Stimulated activated CD4-positive, alpha-beta T cell treated with anti-CD3 and anti-CD28 coated beads, TNF-alpha, amount 100 ng/mL, for 24 hours (primary cell): ENCODE measurements at regions not wholly inside any gene's neighbourhood (a gene's known extent, or its start where the extent isn't known, plus 50 kb on each side); places are given as distances from the start of the nearest gene placed in this dataset.

Source experiments
- DNase-seq, 3 experiments: peaks; one replicate each; pipeline ENCODE4 v3.0.0-alpha.2; 2020; ENCODE audit warnings: low read depth in 3 of 3

GRCh38 chr17:77867308-77867781 lies 91.2 kb upstream of the TNRC6C start:
- DNase-seq, result no peak

DNA sequence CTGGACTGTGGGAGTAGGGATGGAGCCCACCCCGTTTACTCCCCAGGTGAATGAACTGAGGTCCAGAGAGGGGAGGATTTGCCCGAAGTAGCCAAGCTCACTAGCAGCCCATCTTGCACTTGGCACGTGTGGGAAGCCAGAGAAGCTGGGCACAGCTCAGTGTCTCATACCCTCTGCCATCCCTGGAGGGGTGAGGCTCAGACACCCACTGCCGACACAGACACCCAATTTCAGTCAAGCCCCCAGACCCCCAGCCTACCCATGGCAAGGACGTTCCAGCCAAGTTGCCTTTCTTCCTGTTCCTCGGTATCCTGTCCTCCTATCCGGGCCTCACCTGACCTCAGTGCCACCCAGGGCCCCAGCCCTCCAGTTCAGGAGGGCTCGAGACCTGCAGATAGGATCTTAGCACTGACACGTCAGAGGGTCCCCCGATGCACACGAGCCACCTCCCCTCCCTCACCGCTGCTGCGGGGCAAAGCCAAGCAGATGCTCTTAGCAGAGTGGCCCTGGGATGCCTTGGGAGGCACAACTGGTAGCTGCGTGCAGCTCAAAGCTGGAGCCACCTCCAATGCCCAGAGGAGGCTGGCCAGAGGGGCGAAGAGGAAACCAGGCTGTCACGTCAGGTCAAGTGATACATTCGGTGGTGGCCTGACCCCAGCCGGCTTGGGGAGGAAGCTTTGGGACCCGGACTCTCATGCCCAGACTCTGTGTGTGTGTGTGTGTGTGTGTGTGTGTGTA lies 90.4 kb upstream of the TNRC6C start:
- DNase-seq, result no peak

DNA sequence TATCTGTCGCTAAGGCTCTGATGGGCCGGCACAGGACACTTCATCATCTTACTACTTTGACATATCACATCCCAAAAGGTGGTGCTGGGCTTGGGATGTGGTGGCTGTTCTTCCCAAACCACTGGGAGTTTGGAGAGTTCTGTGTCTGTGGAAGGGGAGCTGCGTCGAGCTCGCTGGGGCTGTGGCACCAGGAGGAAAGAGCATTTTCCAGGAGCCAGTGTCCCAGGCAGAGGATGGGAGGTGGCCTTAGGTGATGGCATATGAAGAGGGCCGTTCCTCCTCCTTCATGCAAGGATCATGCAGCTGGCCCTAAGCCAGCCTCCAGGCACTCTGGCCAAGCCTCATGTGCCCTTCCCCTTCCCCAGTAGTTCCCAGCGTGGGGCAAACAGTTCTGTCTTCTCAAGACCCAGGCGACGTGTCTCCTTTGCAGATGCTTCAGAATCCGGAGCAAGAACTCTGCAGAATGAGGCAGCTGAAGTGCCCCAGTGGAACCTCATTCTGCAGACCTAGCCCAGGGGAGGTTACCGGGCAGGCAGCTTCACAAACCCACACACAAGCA lies 89.4 kb upstream of the TNRC6C start:
- DNase-seq, result no peak

GRCh38 chr17:77869665-77870132 lies 88.8 kb upstream of the TNRC6C start:
- DNase-seq, result no peak

GRCh38 chr17:77872199-77872598 lies 86.3 kb upstream of the TNRC6C start:
- DNase-seq, result no peak

GRCh38 chr17:77872714-77873499 lies 85.6 kb upstream of the TNRC6C start:
- no peak for DNase-seq

- no peak for DNase-seq
Observed at GRCh38 chr17:77873500-77874302, 84.8 kb upstream of the TNRC6C start.

DNA sequence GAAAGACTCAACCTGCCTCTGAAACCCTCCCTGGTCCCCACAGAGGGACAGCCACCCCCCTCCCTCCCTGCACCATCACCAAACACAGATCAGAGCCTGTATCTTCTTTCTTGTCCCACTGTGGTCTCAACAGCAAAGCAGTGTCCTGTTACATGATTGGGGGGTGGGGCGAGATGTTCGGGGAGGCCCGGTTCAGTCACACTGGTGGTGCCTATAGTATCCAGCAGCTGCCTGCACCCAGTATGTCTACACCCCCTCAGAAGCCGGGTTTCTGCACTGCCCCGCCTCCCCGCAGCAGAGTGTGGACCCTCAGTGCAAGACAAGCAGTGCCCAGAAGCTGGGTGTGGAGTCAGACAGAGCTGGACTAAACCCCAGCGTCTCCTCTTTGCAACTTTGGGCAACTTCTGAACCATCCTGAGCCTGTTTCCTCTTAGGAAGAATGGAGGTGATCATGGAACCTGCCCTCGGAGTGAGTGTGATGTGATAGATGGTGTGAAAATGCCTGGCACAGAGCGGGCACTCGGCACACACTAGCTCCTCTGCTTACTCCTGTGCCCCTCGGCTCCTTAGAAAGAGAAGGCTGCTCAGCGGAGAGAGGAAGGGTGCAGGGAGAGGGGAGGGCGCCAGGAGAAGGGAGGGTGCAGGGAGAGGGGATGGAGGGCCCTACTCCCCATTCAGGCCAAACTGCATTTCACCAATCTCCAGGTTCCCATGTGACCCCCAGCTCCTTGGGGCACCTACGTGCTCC lies 84.0 kb upstream of the TNRC6C start:
- no peak for DNase-seq

DNA sequence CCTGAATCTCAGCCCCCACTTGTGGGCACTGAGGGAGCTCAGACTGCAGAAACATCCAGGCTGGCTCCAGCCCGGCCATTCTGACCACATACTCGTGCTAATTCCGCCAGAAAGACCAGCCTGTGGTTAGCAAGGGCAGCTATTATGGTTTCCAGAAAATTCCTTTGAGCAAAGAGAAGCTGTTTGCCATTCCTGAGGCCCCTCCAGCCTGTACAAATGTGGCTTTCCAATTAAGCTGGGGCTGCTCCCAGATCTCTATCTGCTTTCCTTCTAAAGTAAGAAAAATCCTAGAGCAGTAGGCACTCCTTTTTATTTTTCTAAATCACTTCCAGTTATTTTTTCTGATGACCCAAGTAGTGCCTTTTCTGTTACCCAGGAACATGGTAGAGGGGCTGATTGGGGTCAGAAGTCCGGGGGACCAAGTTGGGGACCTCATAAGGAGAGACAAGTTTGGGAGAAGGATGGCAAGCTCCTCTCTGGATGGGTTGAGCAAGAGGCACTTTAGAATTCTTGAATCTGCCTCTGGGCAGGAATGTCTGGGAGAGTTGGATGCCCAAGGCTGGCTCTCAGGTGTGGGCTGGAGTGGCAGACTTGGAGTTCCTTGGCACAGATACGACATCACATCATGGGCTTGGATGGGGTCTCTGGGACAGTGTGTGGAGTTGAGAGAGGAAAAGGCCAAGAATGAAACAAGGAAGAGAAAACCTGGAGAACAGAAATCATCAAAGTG lies 83.3 kb upstream of the TNRC6C start:
- DNase-seq, result no peak

- DNase-seq, result no peak
Observed at GRCh38 chr17:77875881-77876509, 82.5 kb upstream of the TNRC6C start.

GRCh38 chr17:77877036-77877435 lies 81.5 kb upstream of the TNRC6C start:
- DNase-seq, result no peak

DNA sequence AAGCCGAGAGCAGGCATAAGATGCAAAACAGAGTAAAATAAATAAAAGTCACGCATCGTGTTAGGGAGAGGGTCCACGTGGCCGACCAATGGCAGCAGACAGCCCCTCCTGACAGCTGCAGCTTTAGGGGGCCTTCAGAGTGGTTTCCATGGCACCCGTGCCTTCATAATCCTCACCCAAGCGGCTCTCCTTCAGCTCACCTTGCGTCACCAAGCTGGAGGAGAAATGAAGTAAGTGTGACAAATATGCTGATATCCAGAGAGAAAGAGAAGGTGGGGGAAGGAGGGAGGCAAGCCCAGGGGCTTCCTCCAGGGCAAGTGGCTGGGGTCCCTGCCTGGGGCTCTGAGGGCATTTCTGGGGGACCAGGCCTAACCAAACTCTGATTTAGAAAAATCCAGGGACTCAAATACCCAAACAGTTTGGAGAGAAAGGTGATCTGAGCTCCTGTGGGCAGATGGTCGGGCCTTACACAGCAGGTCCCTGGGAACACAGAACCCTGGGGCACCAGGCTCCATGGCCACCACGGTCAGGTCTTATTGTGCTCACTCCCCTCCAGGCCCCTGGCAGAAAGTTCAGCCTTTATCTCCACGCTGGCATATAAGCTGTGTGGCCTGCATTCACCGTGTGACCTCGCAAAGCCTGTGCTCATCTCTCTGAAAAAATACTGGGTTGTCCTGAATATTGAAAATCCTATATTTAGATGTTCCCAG lies 80.7 kb upstream of the TNRC6C start:
- no peak for DNase-seq

GRCh38 chr17:77879226-77879895 lies 79.1 kb upstream of the TNRC6C start:
- DNase-seq, result no peak

DNA sequence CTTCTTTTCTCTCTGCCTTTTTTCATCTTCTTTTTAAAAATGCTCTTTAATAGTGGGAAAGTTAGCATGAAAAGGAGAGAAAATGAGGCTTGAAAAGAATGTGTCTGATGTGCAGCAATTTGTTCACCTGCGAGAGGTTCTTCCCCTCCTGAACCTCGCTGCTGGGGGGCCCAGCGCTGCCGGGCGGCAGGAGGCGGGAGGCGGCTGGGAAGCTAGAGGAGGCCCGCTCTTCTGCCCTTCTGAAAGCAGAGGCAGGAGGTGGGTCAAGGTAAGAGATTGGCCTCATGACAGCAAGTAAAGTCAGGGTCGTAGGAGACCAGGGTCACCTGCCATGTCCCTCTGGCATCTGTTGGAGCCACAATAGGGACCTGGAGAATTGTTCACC lies 78.6 kb upstream of the TNRC6C start:
- no peak for DNase-seq

DNA sequence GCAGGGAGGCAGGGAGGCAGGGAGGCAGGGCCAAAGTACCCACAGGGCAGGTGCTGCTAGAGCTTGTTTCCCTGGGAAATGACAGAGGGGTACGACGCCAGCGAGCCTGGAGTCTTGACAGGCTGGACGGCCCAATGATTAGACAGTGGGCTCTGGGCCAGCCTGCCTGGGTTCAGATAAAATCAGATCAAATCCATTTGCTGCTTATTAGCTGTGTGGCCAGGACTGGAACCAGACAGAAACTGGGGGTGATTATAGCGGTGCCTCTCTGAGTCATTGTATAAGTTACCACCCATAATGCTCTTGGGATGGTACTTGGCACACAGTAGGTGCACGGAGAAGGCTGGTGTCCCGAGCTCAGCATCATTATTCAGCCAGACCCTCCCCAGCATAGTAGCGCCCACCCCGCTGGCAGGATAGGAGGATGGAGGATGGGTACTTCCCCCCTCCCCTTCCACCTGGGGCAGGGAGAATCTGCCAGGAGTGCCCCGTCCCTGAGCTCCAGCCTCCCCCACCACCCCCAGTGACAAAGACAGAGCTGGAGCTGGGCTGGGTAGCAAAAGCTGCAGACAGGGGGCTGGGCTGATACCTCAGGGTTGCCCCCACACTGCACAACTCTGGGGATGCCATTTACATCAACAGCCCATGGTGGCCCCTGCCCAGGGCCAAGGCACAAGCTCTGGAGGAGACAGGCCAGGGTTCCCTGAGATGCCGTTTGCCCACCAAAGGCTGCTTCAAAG lies 77.6 kb upstream of the TNRC6C start:
- no peak for DNase-seq

- DNase-seq, result peak in 1 of 3 experiments; percentile 67
Observed at GRCh38 chr17:77881545-77881944, 77.0 kb upstream of the TNRC6C start.

DNA sequence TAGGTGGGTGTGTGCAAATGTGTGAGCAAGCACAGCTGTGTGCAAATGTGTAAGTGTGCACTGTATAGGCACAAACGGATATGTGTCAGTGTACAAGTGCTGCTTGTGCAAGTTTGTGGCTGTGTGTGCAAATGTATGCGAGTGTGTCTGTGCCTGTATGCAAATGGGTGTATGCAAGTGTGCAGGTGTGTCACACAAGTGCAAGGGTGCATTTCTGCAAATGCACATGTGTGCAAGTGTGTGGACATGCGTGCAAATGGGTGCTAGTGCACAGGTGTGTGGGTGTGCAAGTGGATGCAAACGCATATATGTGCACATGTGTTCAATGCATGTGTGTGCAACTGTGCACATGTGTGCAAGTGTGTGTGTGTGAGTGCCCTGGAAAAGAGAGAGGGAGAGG lies 76.5 kb upstream of the TNRC6C start:
- DNase-seq, result no peak
